ENCODE measurements at regions not wholly inside any gene's neighbourhood (a gene's known extent, or its start where the extent isn't known, plus 50 kb on each side); places are given as distances from the start of the nearest gene placed in this dataset.

DNA sequence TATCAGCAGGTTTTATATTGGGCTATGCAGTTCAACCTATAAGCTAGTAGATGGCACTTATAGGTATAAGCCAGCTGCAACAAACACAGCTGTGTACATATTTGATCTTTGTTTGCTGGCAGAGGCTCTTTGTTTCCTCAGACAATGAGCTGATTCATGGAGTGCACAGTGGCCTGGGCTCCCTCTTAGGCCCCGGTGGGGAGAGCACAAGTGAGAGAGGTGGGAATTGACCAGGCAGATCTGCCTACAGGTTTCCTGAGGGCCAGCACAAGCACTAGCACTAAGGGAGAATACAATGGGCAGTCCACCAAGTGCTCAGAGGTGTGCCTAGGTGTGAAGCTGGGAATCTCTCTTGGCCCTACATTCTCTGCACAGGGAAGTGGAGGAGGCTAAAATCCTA lies 1390.7 kb downstream of the SLITRK5 start:
- no peaks in the 10 kb centered on the region for H4K20me1 ChIP-seq (ENCODE audit: low read length)
- H2AFZ ChIP-seq (ENCODE audit: low read length), result no peak overlapping the region
- no TSS peak for BruUV-seq (replicated peaks)
- H3K4me1 ChIP-seq (ENCODE audit: insufficient read depth, low read length), result no peaks in the 10 kb centered on the region
- H3K9ac ChIP-seq (ENCODE audit: low read length), result no peak overlapping the region
- no peaks in the 10 kb centered on the region for H3F3A ChIP-seq (ENCODE audit: low read length, unreplicated experiment)
- TF ChIP-seq EZH2 (IDR thresholded peaks at IDR 0.05; ENCODE audit: low read length, unreplicated experiment) (no peak), EZH2phosphoT487 (IDR thresholded peaks at IDR 0.05; ENCODE audit: borderline replicate concordance, low read length) (no peak)
- TF ChIP-seq, protein P1, sequence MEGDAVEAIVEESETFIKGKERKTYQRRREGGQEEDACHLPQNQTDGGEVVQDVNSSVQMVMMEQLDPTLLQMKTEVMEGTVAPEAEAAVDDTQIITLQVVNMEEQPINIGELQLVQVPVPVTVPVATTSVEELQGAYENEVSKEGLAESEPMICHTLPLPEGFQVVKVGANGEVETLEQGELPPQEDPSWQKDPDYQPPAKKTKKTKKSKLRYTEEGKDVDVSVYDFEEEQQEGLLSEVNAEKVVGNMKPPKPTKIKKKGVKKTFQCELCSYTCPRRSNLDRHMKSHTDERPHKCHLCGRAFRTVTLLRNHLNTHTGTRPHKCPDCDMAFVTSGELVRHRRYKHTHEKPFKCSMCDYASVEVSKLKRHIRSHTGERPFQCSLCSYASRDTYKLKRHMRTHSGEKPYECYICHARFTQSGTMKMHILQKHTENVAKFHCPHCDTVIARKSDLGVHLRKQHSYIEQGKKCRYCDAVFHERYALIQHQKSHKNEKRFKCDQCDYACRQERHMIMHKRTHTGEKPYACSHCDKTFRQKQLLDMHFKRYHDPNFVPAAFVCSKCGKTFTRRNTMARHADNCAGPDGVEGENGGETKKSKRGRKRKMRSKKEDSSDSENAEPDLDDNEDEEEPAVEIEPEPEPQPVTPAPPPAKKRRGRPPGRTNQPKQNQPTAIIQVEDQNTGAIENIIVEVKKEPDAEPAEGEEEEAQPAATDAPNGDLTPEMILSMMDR (conservative IDR thresholded peaks at IDR 0.05; ENCODE audit: low read depth, low read length), result no peak
- ChIA-PET POLR2A (ENCODE audit: unreplicated experiment) (interaction anchor here (0.7 kb wide), 1 partner anchor 20 kb away, joined by 5 read pairs; no protein-coding TSS in a partner anchor), CTCF (no interaction called here)
- no peaks in the 10 kb centered on the region for H3K9me2 ChIP-seq (replicated peaks; ENCODE audit: low read length)
- no peak overlapping the region for H3K4me3 ChIP-seq (ENCODE audit: low read length)
- H3K4me2 ChIP-seq (ENCODE audit: low read length), result no peak overlapping the region
- ATAC-seq (peak; percentile 76), DNase-seq (peak; percentile 12)
- intact Hi-C loops (cut with micrococcal nuclease), result loop anchor here (10.0 kb wide), 1 partner anchor 633 kb away; no protein-coding TSS in a partner anchor
- no peaks in the 10 kb centered on the region for H3K27me3 ChIP-seq (ENCODE audit: low read length)
- no peaks in the 10 kb centered on the region for H3K79me2 ChIP-seq (ENCODE audit: low read length)
- H3K27ac ChIP-seq (ENCODE audit: low read length), result no peak overlapping the region
- H3K36me3 ChIP-seq (ENCODE audit: low read depth, low read length), result no peaks in the 10 kb centered on the region
- H3K9me3 ChIP-seq (ENCODE audit: low read length), result no peaks in the 10 kb centered on the region

DNA sequence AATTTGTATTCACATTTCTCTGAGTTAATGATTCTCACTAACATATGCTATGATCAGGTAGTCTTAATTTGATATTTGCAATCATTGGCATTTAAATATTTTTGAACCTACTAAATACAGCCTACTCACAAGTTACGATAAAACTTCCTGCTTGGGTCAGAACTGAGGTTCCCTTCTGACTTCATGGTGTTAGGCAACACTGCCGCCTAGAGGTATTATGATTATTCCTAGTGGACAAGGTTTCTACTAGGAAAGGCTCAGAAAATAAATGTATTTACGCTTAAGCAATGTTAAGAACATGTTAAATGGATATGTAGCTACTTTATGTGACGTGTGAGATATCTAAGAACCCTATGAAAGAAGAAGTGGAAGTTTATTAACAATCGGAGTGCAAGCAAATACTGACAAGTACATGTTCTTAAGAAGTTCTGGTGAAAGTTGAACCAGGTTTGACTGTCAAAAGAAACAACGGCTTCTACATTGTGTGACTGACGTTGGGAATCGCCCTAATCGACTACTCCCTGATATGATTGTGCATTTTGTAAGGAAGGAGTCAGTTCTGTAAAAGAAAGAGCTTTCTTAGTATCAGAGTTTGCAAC lies 1395.8 kb downstream of the SLITRK5 start:
- no peaks in the 10 kb centered on the region for H4K20me1 ChIP-seq (ENCODE audit: low read length)
- intact Hi-C loops (cut with micrococcal nuclease), result loop anchor here (5.0 to 10.0 kb wide), 3 partner anchors 628 to 1385 kb away; no protein-coding TSS in a partner anchor
- no peaks in the 10 kb centered on the region for H3K27me3 ChIP-seq (ENCODE audit: low read length)
- no TSS peak for BruUV-seq (replicated peaks)
- H3K79me2 ChIP-seq (ENCODE audit: low read length), result no peaks in the 10 kb centered on the region
- peak; percentile 68 for DNase-seq
- TF ChIP-seq, protein P1 (conservative IDR thresholded peaks at IDR 0.05; ENCODE audit: low read depth, low read length), result peak; percentile 72
- no peak for TF ChIP-seq EZH2 (IDR thresholded peaks at IDR 0.05; ENCODE audit: low read length, unreplicated experiment)
- H3K9me3 ChIP-seq (ENCODE audit: low read length), result no peaks in the 10 kb centered on the region
- H3K4me3 ChIP-seq (ENCODE audit: low read length), result no peak overlapping the region
- no peaks in the 10 kb centered on the region for H3F3A ChIP-seq (ENCODE audit: low read length, unreplicated experiment)
- ChIA-PET POLR2A (ENCODE audit: unreplicated experiment) (no interaction called here), CTCF (interaction anchor here (0.6 to 0.7 kb wide), 3 partner anchors 303 to 1148 kb away, joined by 3 to 5 read pairs (median 4); no protein-coding TSS in a partner anchor)
- no peak overlapping the region for H3K4me2 ChIP-seq (ENCODE audit: low read length)
- no peaks in the 10 kb centered on the region for H3K36me3 ChIP-seq (ENCODE audit: low read depth, low read length)
- H3K27ac ChIP-seq (ENCODE audit: low read length), result no peak overlapping the region
- ATAC-seq, result peak; percentile 66
- no peaks in the 10 kb centered on the region for H3K4me1 ChIP-seq (ENCODE audit: insufficient read depth, low read length)
- H2AFZ ChIP-seq (ENCODE audit: low read length), result 0 out of 2 replicates have a peak overlapping the region, but pooled peaks have one; percentile 23
- H3K9me2 ChIP-seq (replicated peaks; ENCODE audit: low read length), result no peaks in the 10 kb centered on the region
- no peak overlapping the region for H3K9ac ChIP-seq (ENCODE audit: low read length)

GRCh38 chr13:89072979-89073378 lies 1401.8 kb downstream of the SLITRK5 start:
- H3F3A ChIP-seq (ENCODE audit: low read length, unreplicated experiment), result no peaks in the 10 kb centered on the region
- no peak overlapping the region for H2AFZ ChIP-seq (ENCODE audit: low read length)
- no peaks in the 10 kb centered on the region for H4K20me1 ChIP-seq (ENCODE audit: low read length)
- H3K4me2 ChIP-seq (ENCODE audit: low read length), result no peak overlapping the region
- no TSS peak for BruUV-seq (replicated peaks)
- no peaks in the 10 kb centered on the region for H3K9me3 ChIP-seq (ENCODE audit: low read length)
- ATAC-seq, result no peak
- no peaks in the 10 kb centered on the region for H3K27me3 ChIP-seq (ENCODE audit: low read length)
- TF ChIP-seq EZH2 (IDR thresholded peaks at IDR 0.05; ENCODE audit: low read length, unreplicated experiment) (no peak), EZH2phosphoT487 (IDR thresholded peaks at IDR 0.05; ENCODE audit: borderline replicate concordance, low read length) (no peak)
- TF ChIP-seq, protein P1 (conservative IDR thresholded peaks at IDR 0.05; ENCODE audit: low read depth, low read length), result no peak
- no peaks in the 10 kb centered on the region for H3K9me2 ChIP-seq (replicated peaks; ENCODE audit: low read length)
- H3K4me3 ChIP-seq (ENCODE audit: low read length), result no peak overlapping the region
- no peaks in the 10 kb centered on the region for H3K4me1 ChIP-seq (ENCODE audit: insufficient read depth, low read length)
- no peak overlapping the region for H3K27ac ChIP-seq (ENCODE audit: low read length)
- no peak overlapping the region for H3K9ac ChIP-seq (ENCODE audit: low read length)
- no peaks in the 10 kb centered on the region for H3K79me2 ChIP-seq (ENCODE audit: low read length)
- CTCF ChIA-PET, result no interaction called here
- no peak for DNase-seq
- no peaks in the 10 kb centered on the region for H3K36me3 ChIP-seq (ENCODE audit: low read depth, low read length)
- intact Hi-C loops (cut with micrococcal nuclease), result no loop called here
- POLR2A ChIA-PET (ENCODE audit: unreplicated experiment), result no interaction called here
